ENCODE measurements at regions not wholly inside any gene's neighbourhood (a gene's known extent, or its start where the extent isn't known, plus 50 kb on each side); places are given as distances from the start of the nearest gene placed in this dataset.

DNA sequence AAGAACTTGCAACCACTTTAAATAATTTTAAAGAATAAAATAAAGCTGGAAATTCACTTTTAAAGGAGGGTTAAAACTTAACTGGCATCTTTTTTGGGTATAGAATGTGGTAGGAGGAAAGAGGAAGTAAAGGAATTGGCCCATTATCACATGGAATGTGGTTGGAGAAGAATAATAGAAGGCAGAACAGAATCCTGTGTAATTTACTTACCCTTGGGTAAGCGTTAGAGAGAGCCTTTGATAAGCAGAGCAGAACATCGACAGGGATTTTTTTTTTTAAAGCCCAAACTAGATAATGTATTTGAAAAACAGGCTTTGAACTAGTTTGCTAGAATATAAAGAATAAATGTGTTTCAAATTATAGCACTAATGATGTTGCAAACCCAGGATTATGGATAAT lies 199.8 kb upstream of the KIAA1217 start:
- TF ChIP-seq CTCF (tag by site-specific recombination; IDR thresholded peaks at IDR 0.05) (no peak), ZNF677 (tag by site-specific recombination; IDR thresholded peaks at IDR 0.05) (no peak), MYNN (tag by site-specific recombination; IDR thresholded peaks at IDR 0.05; ENCODE audit: borderline replicate concordance) (no peak), GLIS1 (tag by site-specific recombination; IDR thresholded peaks at IDR 0.05) (no peak), SETDB1 (IDR thresholded peaks at IDR 0.05; ENCODE audit: insufficient read length, low read length) (no peak), ZNF274 (IDR thresholded peaks at IDR 0.05; ENCODE audit: low read length) (no peak), ZNF274 (tag by site-specific recombination; IDR thresholded peaks at IDR 0.05; ENCODE audit: borderline replicate concordance) (no peak), ZNF37A (tag by site-specific recombination; IDR thresholded peaks at IDR 0.05) (no peak), KLF9 (tag by site-specific recombination; IDR thresholded peaks at IDR 0.05; ENCODE audit: low read depth) (no peak), ZNF24 (tag by site-specific recombination; IDR thresholded peaks at IDR 0.05) (no peak), ZNF629 (tag by site-specific recombination; IDR thresholded peaks at IDR 0.05) (no peak)

Measured in HEK293 (cell line).